GM18511 (cell line): ENCODE measurements at regions not wholly inside any gene's neighbourhood (a gene's known extent, or its start where the extent isn't known, plus 50 kb on each side); places are given as distances from the start of the nearest gene placed in this dataset.
"Not testable (repeated sequence)": the region's sequence is repeated elsewhere in the genome, so short reads cannot be mapped to it uniquely, and the experiment has no call there.

Experiments used
- ATAC-seq: cut with Tn5 transposase; IDR thresholded peaks from one replicate; pipeline ENCODE4 v1.9.1; 2021; ENCODE audit warnings: mild to moderate bottlenecking, moderate library complexity; ENCODE audit not compliant: unreplicated experiment

- no peak for ATAC-seq
These were observed 57.6 kb downstream of the PTTG1 start for GRCh38 chr5:160479220-160479619.

- no peak for ATAC-seq
These were observed 58.3 kb downstream of the PTTG1 start for GRCh38 chr5:160479926-160480325.

- no peak for ATAC-seq
These were observed 59.0 kb downstream of the PTTG1 start for GRCh38 chr5:160480652-160481051.

- ATAC-seq = no peak
These were observed 63.0 kb downstream of the PTTG1 start for GRCh38 chr5:160484678-160485077.

- no peak for ATAC-seq
These were observed 63.8 kb downstream of the PTTG1 start for GRCh38 chr5:160485364-160485969.

GRCh38 chr5:160486573-160486972, 64.9 kb downstream of the PTTG1 start:
- ATAC-seq = peak; percentile 76

- no peak for ATAC-seq
These were observed 67.0 kb downstream of the PTTG1 start for GRCh38 chr5:160488394-160489325.

- no peak for ATAC-seq
These were observed 69.8 kb downstream of the PTTG1 start for GRCh38 chr5:160491438-160491837.

GRCh38 chr5:160492565-160492964, 70.9 kb downstream of the PTTG1 start:
- no peak for ATAC-seq

- ATAC-seq = no peak
These were observed 72.2 kb downstream of the PTTG1 start for GRCh38 chr5:160493806-160494338.

- ATAC-seq = no peak
These were observed 72.8 kb downstream of the PTTG1 start for GRCh38 chr5:160494451-160494850.

- ATAC-seq = peak; percentile 51
These were observed 74.7 kb downstream of the PTTG1 start for GRCh38 chr5:160496334-160496733.

- no peak for ATAC-seq
These were observed 75.1 kb downstream of the PTTG1 start for GRCh38 chr5:160496784-160497183.

- ATAC-seq = no peak
These were observed 76.2 kb downstream of the PTTG1 start for GRCh38 chr5:160497878-160498277.

GRCh38 chr5:160498441-160499043, 76.9 kb downstream of the PTTG1 start:
- ATAC-seq = not testable (repeated sequence)

- peak; percentile 45 for ATAC-seq
These were observed 79.4 kb downstream of the PTTG1 start for GRCh38 chr5:160500786-160501779.

GRCh38 chr5:160504906-160505305, 83.3 kb downstream of the PTTG1 start:
- no peak for ATAC-seq

- ATAC-seq = peak; percentile 79
These were observed 84.7 kb downstream of the PTTG1 start for GRCh38 chr5:160506006-160507004.

GRCh38 chr5:160507221-160507721, 85.6 kb downstream of the PTTG1 start:
- ATAC-seq = peak; percentile 48
